Activated naive CD4-positive, alpha-beta T cell treated with anti-CD3 and anti-CD28 coated beads for 36 hours (primary cell): ENCODE measurements at regions not wholly inside any gene's neighbourhood (a gene's known extent, or its start where the extent isn't known, plus 50 kb on each side); places are given as distances from the start of the nearest gene placed in this dataset.

ENCODE experiments used
- CTCF ChIA-PET: fragments of 350-600 bp; sonication (Branson Sonifier 250); formaldehyde crosslinking; loops from one replicate; lab custom pipeline; 2021; ENCODE audit warnings: antibody characterized with exemption; lab: Charles Lee
- DNase-seq: peaks from one replicate; pipeline ENCODE4 v3.0.0-alpha.2; 2020
- H3K27ac Mint-ChIP-seq: one replicate; pipeline ENCODE4 v1.8.0; 2021; ENCODE audit warnings: mild to moderate bottlenecking, mixed read lengths
- H3K27me3 Mint-ChIP-seq: one replicate; pipeline ENCODE4 v1.8.0; 2021; ENCODE audit warnings: low read depth, mixed read lengths
- H3K36me3 Mint-ChIP-seq: one replicate; pipeline ENCODE4 v1.8.0; 2021; ENCODE audit warnings: low read depth, mixed read lengths
- H3K4me1 Mint-ChIP-seq: one replicate; pipeline ENCODE4 v1.8.0; 2021; ENCODE audit warnings: low read depth, mixed read lengths
- H3K4me3 Mint-ChIP-seq: one replicate; pipeline ENCODE4 v1.8.0; 2021; ENCODE audit warnings: mild to moderate bottlenecking, moderate library complexity, mixed read lengths
- H3K9me3 Mint-ChIP-seq: one replicate; pipeline ENCODE4 v1.8.0; 2021; ENCODE audit warnings: mixed read lengths
- intact Hi-C: fragments of 100-400 bp; cut with micrococcal nuclease; formaldehyde crosslinking; loops from one replicate; pipeline ENCODE4 v1.15.1; 2023

- CTCF ChIA-PET: interaction anchor here (0.6 kb wide), 1 partner anchor 539 kb away, joined by 3 read pairs; no protein-coding TSS in a partner anchor
- Mint-ChIP-seq H3K4me1 (no peaks in the 10 kb centered on the region), H3K9me3 (no peaks in the 10 kb centered on the region), H3K27ac (no peak overlapping the region), H3K4me3 (no peak overlapping the region), H3K27me3 (no peaks in the 10 kb centered on the region), H3K36me3 (no peaks in the 10 kb centered on the region)
- intact Hi-C loops: no loop called here
- DNase-seq: no peak
These were observed 569.8 kb upstream of the FZD8 start for GRCh38 chr10:36211856-36212255.

GRCh38 chr10:36209480-36209879, 567.4 kb upstream of the FZD8 start:
- Mint-ChIP-seq H3K27ac (no peak overlapping the region), H3K36me3 (no peaks in the 10 kb centered on the region), H3K27me3 (no peaks in the 10 kb centered on the region), H3K9me3 (no peaks in the 10 kb centered on the region), H3K4me3 (no peak overlapping the region), H3K4me1 (no peaks in the 10 kb centered on the region)
- no peak for DNase-seq
- intact Hi-C loops: no loop called here
- CTCF ChIA-PET: interaction anchor here (0.7 kb wide), 1 partner anchor 41 kb away, joined by 3 read pairs; no protein-coding TSS in a partner anchor

GRCh38 chr10:36202881-36203280, 560.8 kb upstream of the FZD8 start:
- Mint-ChIP-seq H3K4me3 (no peak overlapping the region), H3K27ac (no peak overlapping the region), H3K36me3 (no peaks in the 10 kb centered on the region), H3K9me3 (peaks cover 8% of the 10 kb centered on the region), H3K4me1 (no peaks in the 10 kb centered on the region), H3K27me3 (no peaks in the 10 kb centered on the region)
- intact Hi-C loops: no loop called here
- CTCF ChIA-PET: no interaction called here
- no peak for DNase-seq

GRCh38 chr10:36200577-36200976, 558.5 kb upstream of the FZD8 start:
- Mint-ChIP-seq H3K36me3 (no peaks in the 10 kb centered on the region), H3K27me3 (no peaks in the 10 kb centered on the region), H3K4me1 (no peaks in the 10 kb centered on the region), H3K27ac (no peak overlapping the region), H3K9me3 (peaks cover 8% of the 10 kb centered on the region), H3K4me3 (no peak overlapping the region)
- intact Hi-C loops: no loop called here
- no peak for DNase-seq
- CTCF ChIA-PET: no interaction called here

GRCh38 chr10:36198322-36198721, 556.2 kb upstream of the FZD8 start:
- CTCF ChIA-PET: no interaction called here
- Mint-ChIP-seq H3K4me3 (no peak overlapping the region), H3K36me3 (peaks cover 1% of the 10 kb centered on the region)

GRCh38 chr10:36195364-36195763, 553.3 kb upstream of the FZD8 start:
- Mint-ChIP-seq H3K27me3 (no peaks in the 10 kb centered on the region), H3K4me3 (no peak overlapping the region), H3K9me3 (peaks cover 33% of the 10 kb centered on the region), H3K27ac (no peak overlapping the region), H3K4me1 (no peaks in the 10 kb centered on the region), H3K36me3 (peaks cover 1% of the 10 kb centered on the region)
- CTCF ChIA-PET: no interaction called here
- intact Hi-C loops: no loop called here
- no peak for DNase-seq

More at GRCh38 chr10:36198322-36198721, 556.2 kb upstream of the FZD8 start:
- Mint-ChIP-seq H3K9me3 (peaks cover 15% of the 10 kb centered on the region), H3K27me3 (no peaks in the 10 kb centered on the region), H3K27ac (no peak overlapping the region), H3K4me1 (no peaks in the 10 kb centered on the region)
- intact Hi-C loops: no loop called here
- no peak for DNase-seq

- no peak overlapping the region for H3K27ac Mint-ChIP-seq
- intact Hi-C loops: no loop called here
- peaks cover 34% of the 10 kb centered on the region for H3K9me3 Mint-ChIP-seq
- no peaks in the 10 kb centered on the region for H3K27me3 Mint-ChIP-seq
- peaks cover 1% of the 10 kb centered on the region for H3K36me3 Mint-ChIP-seq
- H3K4me1 Mint-ChIP-seq: no peaks in the 10 kb centered on the region
- CTCF ChIA-PET: no interaction called here
- no peak overlapping the region for H3K4me3 Mint-ChIP-seq
- DNase-seq: no peak
These were observed 552.2 kb upstream of the FZD8 start for GRCh38 chr10:36194276-36194675.

- no peaks in the 10 kb centered on the region for H3K27me3 Mint-ChIP-seq
- intact Hi-C loops: no loop called here
- H3K4me3 Mint-ChIP-seq: no peak overlapping the region
- H3K27ac Mint-ChIP-seq: no peak overlapping the region
- CTCF ChIA-PET: no interaction called here
- DNase-seq: no peak
- H3K9me3 Mint-ChIP-seq: peaks cover 30% of the 10 kb centered on the region
- H3K36me3 Mint-ChIP-seq: peaks cover 1% of the 10 kb centered on the region
- H3K4me1 Mint-ChIP-seq: no peaks in the 10 kb centered on the region
These were observed 548.9 kb upstream of the FZD8 start for GRCh38 chr10:36191009-36191408.

- H3K27ac Mint-ChIP-seq: no peak overlapping the region
- intact Hi-C loops: no loop called here
- H3K4me1 Mint-ChIP-seq: no peaks in the 10 kb centered on the region
- no peak overlapping the region for H3K4me3 Mint-ChIP-seq
- no peaks in the 10 kb centered on the region for H3K36me3 Mint-ChIP-seq
- CTCF ChIA-PET: no interaction called here
- DNase-seq: no peak
- H3K27me3 Mint-ChIP-seq: no peaks in the 10 kb centered on the region
- peaks cover 24% of the 10 kb centered on the region for H3K9me3 Mint-ChIP-seq
These were observed 546.4 kb upstream of the FZD8 start for GRCh38 chr10:36188461-36188860.

- no peak for DNase-seq
- CTCF ChIA-PET: no interaction called here
- Mint-ChIP-seq H3K27ac (no peak overlapping the region), H3K27me3 (no peaks in the 10 kb centered on the region), H3K9me3 (peaks cover 24% of the 10 kb centered on the region), H3K4me1 (no peaks in the 10 kb centered on the region), H3K36me3 (no peaks in the 10 kb centered on the region), H3K4me3 (no peak overlapping the region)
- intact Hi-C loops: no loop called here
These were observed 546.0 kb upstream of the FZD8 start for GRCh38 chr10:36188080-36188453.

GRCh38 chr10:36187380-36188079, 545.4 kb upstream of the FZD8 start:
- Mint-ChIP-seq H3K4me1 (no peaks in the 10 kb centered on the region), H3K4me3 (no peak overlapping the region), H3K27ac (no peak overlapping the region), H3K27me3 (no peaks in the 10 kb centered on the region), H3K36me3 (no peaks in the 10 kb centered on the region), H3K9me3 (peaks cover 22% of the 10 kb centered on the region)
- DNase-seq: no peak
- CTCF ChIA-PET: no interaction called here
- intact Hi-C loops: no loop called here

- Mint-ChIP-seq H3K36me3 (no peaks in the 10 kb centered on the region), H3K9me3 (peaks cover 9% of the 10 kb centered on the region), H3K27me3 (no peaks in the 10 kb centered on the region), H3K27ac (no peak overlapping the region), H3K4me3 (no peak overlapping the region), H3K4me1 (no peaks in the 10 kb centered on the region)
- CTCF ChIA-PET: no interaction called here
- DNase-seq: no peak
- intact Hi-C loops: no loop called here
These were observed 543.0 kb upstream of the FZD8 start for GRCh38 chr10:36185097-36185496.

GRCh38 chr10:36183726-36184125, 541.6 kb upstream of the FZD8 start:
- H3K4me1 Mint-ChIP-seq: no peaks in the 10 kb centered on the region
- no peaks in the 10 kb centered on the region for H3K27me3 Mint-ChIP-seq
- no peak overlapping the region for H3K4me3 Mint-ChIP-seq
- no peak overlapping the region for H3K27ac Mint-ChIP-seq
- no peak for DNase-seq
- no peaks in the 10 kb centered on the region for H3K36me3 Mint-ChIP-seq
- peaks cover 8% of the 10 kb centered on the region for H3K9me3 Mint-ChIP-seq
- intact Hi-C loops: no loop called here
- CTCF ChIA-PET: no interaction called here
